H9 (cell line): ENCODE measurements at regions not wholly inside any gene's neighbourhood (a gene's known extent, or its start where the extent isn't known, plus 50 kb on each side); places are given as distances from the start of the nearest gene placed in this dataset.

Experiments used
- DNase-seq: peaks from one replicate; pipeline ENCODE4 v3.0.0-alpha.2; 2017
- H2AFZ ChIP-seq: one replicate; pipeline ENCODE4 v1.6.1; 2013; ENCODE audit warnings: mild to moderate bottlenecking, low read length, control low read depth, moderate library complexity
- H2AK5ac ChIP-seq: 2 replicates; pipeline ENCODE4 v1.6.1; 2013; ENCODE audit warnings: low read length, control low read depth, mixed read lengths; ENCODE audit not compliant: insufficient read length
- H2BK120ac ChIP-seq: one replicate; pipeline ENCODE4 v1.6.1; 2013; ENCODE audit warnings: low read depth, mild to moderate bottlenecking, low read length, control low read depth, inconsistent platforms; ENCODE audit not compliant: poor library complexity, severe bottlenecking
- H2BK12ac ChIP-seq: 2 replicates; pipeline ENCODE4 v1.6.1; 2013; ENCODE audit warnings: low read length, control low read depth, mixed read lengths, low read depth; ENCODE audit not compliant: insufficient read length
- H2BK15ac ChIP-seq: 2 replicates; pipeline ENCODE4 v1.6.1; 2013; ENCODE audit warnings: low read depth, low read length, control low read depth
- H2BK20ac ChIP-seq: one replicate; pipeline ENCODE4 v1.6.1; 2013; ENCODE audit warnings: low read depth, mild to moderate bottlenecking, low read length, control low read depth, inconsistent platforms; ENCODE audit not compliant: poor library complexity, severe bottlenecking
- H2BK5ac ChIP-seq: 2 replicates; pipeline ENCODE4 v1.6.1; 2013; ENCODE audit warnings: low read length, control low read depth, mixed read lengths; ENCODE audit not compliant: insufficient read length
- H3K14ac ChIP-seq: 2 replicates; pipeline ENCODE4 v1.6.1; 2013; ENCODE audit warnings: low read length, control low read depth; ENCODE audit not compliant: insufficient read depth
- H3K18ac ChIP-seq: 2 replicates; pipeline ENCODE4 v1.6.1; 2013; ENCODE audit warnings: low read depth, mild to moderate bottlenecking, mixed read lengths, low read length, control low read depth; ENCODE audit not compliant: insufficient read length
- H3K23ac ChIP-seq: 2 replicates; pipeline ENCODE4 v1.6.1; 2013; ENCODE audit warnings: low read length, control low read depth, mixed read lengths, low read depth; ENCODE audit not compliant: insufficient read length
- H3K23me2 ChIP-seq: 2 replicates; pipeline ENCODE4 v1.6.1; 2013; ENCODE audit warnings: low read depth, mild to moderate bottlenecking, mixed read lengths, low read length, control low read depth; ENCODE audit not compliant: insufficient read length, poor library complexity, severe bottlenecking
- H3K27ac ChIP-seq: 2 replicates; pipeline ENCODE4 v1.5.1; 2013; ENCODE audit warnings: low read length, control low read depth, mixed read lengths, low read depth; ENCODE audit not compliant: insufficient read length
- H3K27me3 ChIP-seq: 2 replicates; pipeline ENCODE4 v1.6.1; 2013; ENCODE audit warnings: low read length, control low read depth, inconsistent platforms; ENCODE audit not compliant: insufficient read depth
- H3K4ac ChIP-seq: 2 replicates; pipeline ENCODE4 v1.6.1; 2013; ENCODE audit warnings: low read depth, mild to moderate bottlenecking, control low read depth, inconsistent platforms, low read length, moderate library complexity
- H3K4me1 ChIP-seq: 2 replicates; pipeline ENCODE4 v1.6.1; 2013; ENCODE audit warnings: low read length, control low read depth, inconsistent platforms; ENCODE audit not compliant: insufficient read depth
- H3K4me2 ChIP-seq: 2 replicates; pipeline ENCODE4 v1.6.1; 2013; ENCODE audit warnings: low read length, control low read depth, mixed read lengths; ENCODE audit not compliant: insufficient read length, insufficient read depth
- H3K56ac ChIP-seq: 2 replicates; pipeline ENCODE4 v1.6.1; 2013; ENCODE audit warnings: low read depth, mild to moderate bottlenecking, mixed read lengths, low read length, control low read depth; ENCODE audit not compliant: insufficient read length
- H3K79me1 ChIP-seq: 2 replicates; pipeline ENCODE4 v1.6.1; 2013; ENCODE audit warnings: low read depth, mild to moderate bottlenecking, moderate library complexity, low read length, control low read depth, inconsistent platforms; ENCODE audit not compliant: insufficient read depth, poor library complexity, severe bottlenecking
- H3K79me2 ChIP-seq: 2 replicates; pipeline ENCODE4 v1.6.1; 2013; ENCODE audit warnings: low read length, control low read depth, inconsistent platforms; ENCODE audit not compliant: insufficient read depth
- H3K9ac ChIP-seq: 2 replicates; pipeline ENCODE4 v1.6.1; 2013; ENCODE audit warnings: low read length, control low read depth, mixed read lengths; ENCODE audit not compliant: insufficient read length; ENCODE audit errors: extremely low read depth
- H3K9me3 ChIP-seq: one replicate; pipeline ENCODE4 v1.6.1; 2013; ENCODE audit warnings: low read depth, low read length, inconsistent platforms; ENCODE audit not compliant: control insufficient read depth
- H3T11ph ChIP-seq: one replicate; pipeline ENCODE4 v1.6.1; 2013; ENCODE audit warnings: mild to moderate bottlenecking, low read length, control low read depth, inconsistent platforms
- H4K20me1 ChIP-seq: one replicate; pipeline ENCODE4 v1.6.1; 2013; ENCODE audit not compliant: control insufficient read depth, insufficient read length, insufficient read depth
- H4K5ac ChIP-seq: 2 replicates; pipeline ENCODE4 v1.6.1; 2013; ENCODE audit warnings: low read depth, mild to moderate bottlenecking, mixed read lengths, low read length, control low read depth; ENCODE audit not compliant: insufficient read length
- H4K8ac ChIP-seq: replicated peaks from 2 replicates; pipeline ENCODE4 v1.6.1; 2013; ENCODE audit warnings: low read length, control low read depth, mixed read lengths, low read depth; ENCODE audit not compliant: insufficient read length
- H4K91ac ChIP-seq: 2 replicates; pipeline ENCODE4 v1.6.1; 2013; ENCODE audit warnings: low read depth, mild to moderate bottlenecking, moderate library complexity, mixed read lengths, low read length, control low read depth; ENCODE audit not compliant: insufficient read length
- H3K27ac Mint-ChIP-seq, 3 experiments: 2 replicates in 2 of 3; 3 replicates in 1 of 3; pipeline ENCODE4 v1.8.0; 2020 to 2021; ENCODE audit warnings: mixed read lengths in 3 of 3, mild to moderate bottlenecking in 1 of 3, moderate library complexity in 1 of 3
- H3K27me3 Mint-ChIP-seq: 2 replicates; pipeline ENCODE4 v1.8.0; 2021; ENCODE audit warnings: low read depth, mild to moderate bottlenecking, moderate library complexity, mixed read lengths
- H3K36me3 Mint-ChIP-seq, 3 experiments: 2 replicates in 2 of 3; 3 replicates in 1 of 3; pipeline ENCODE4 v1.8.0; 2020 to 2021; ENCODE audit warnings: low read depth in 3 of 3, mixed read lengths in 3 of 3; ENCODE audit not compliant: insufficient read depth in 1 of 3
- H3K4me1 Mint-ChIP-seq, 2 experiments: 2 replicates each; pipeline ENCODE4 v1.8.0; 2020; ENCODE audit warnings: mixed read lengths in 2 of 2
- H3K4me3 Mint-ChIP-seq, 2 experiments: 2 replicates in 1 of 2; 3 replicates in 1 of 2; pipeline ENCODE4 v1.8.0; 2020 to 2021; ENCODE audit warnings: mild to moderate bottlenecking in 2 of 2, mixed read lengths in 2 of 2, moderate library complexity in 1 of 2
- H3K9me3 Mint-ChIP-seq, 2 experiments: 2 replicates in 1 of 2; 3 replicates in 1 of 2; pipeline ENCODE4 v1.8.0; 2020; ENCODE audit warnings: mild to moderate bottlenecking in 2 of 2, mixed read lengths in 2 of 2, moderate library complexity in 1 of 2
- WGBS: extraction: QIAGEN DNeasy Blood & Tissue Kit; methylation state at CpG from one replicate; pipeline ENCODE4 v1.1.7; 2013; ENCODE audit warnings: missing lambda C conversion rate, low lambda C conversion rate, mixed read lengths; ENCODE audit not compliant: insufficient read length; ENCODE audit errors: extremely low coverage; 5-methylcytosine and 5-hydroxymethylcytosine counted together
- TF ChIP-seq, protein P1 (sequence below): fragments of 200-600 bp; sonication (generic); conservative IDR thresholded peaks from 3 replicates; pipeline ENCODE4 v1.8.0; 2021; ENCODE audit warnings: antibody characterized with exemption, mild to moderate bottlenecking

DNA sequence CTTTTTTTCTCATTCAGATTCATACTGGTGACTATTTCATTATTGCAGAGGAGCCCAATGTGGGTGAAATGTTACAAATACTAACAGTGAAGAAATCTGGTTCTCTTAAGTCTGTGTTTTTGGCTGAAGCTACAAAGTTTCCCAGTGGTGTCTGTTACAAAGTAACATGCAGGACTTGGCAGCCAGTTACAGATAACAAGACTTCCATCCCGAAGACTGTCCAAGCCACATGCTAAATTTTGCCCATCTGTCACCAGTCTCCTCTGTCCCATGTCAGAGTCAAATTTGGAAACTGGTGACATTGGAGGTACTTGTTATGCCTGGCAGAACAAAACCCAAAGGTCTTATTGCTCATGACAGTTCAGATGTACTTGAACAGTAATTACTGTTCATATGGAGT is 269.2 kb upstream of the GOLIM4 start:
- Histone ChIP-seq H3K56ac (no peak overlapping the region), H4K8ac (no peak overlapping the region), H3K18ac (no peak overlapping the region), H3K4me2 (no peak overlapping the region), H3K9ac (no peak overlapping the region), H3K79me1 (no peaks in the 10 kb centered on the region), H3K23me2 (no peaks in the 10 kb centered on the region), H3K9me3 (no peaks in the 10 kb centered on the region), H3K4me1 (no peaks in the 10 kb centered on the region), H2AK5ac (no peak overlapping the region), H3K4ac (no peak overlapping the region), H3T11ph (no peak overlapping the region), H4K5ac (no peak overlapping the region), H2BK15ac (no peak overlapping the region), H3K27me3 (no peaks in the 10 kb centered on the region), H2BK12ac (no peak overlapping the region), H2BK5ac (no peak overlapping the region), H3K79me2 (no peaks in the 10 kb centered on the region), H2AFZ (no peak overlapping the region), H2BK20ac (no peak overlapping the region), H3K23ac (no peak overlapping the region), H3K14ac (no peak overlapping the region), H3K27ac (no peak overlapping the region), H2BK120ac (no peak overlapping the region), H4K20me1 (no peaks in the 10 kb centered on the region), H4K91ac (no peak overlapping the region)
- H3K27me3 Mint-ChIP-seq = no peaks in the 10 kb centered on the region
- no CpG with 5 or more reads among the region's 1 CpG for WGBS
- no peak overlapping the region for H3K4me3 Mint-ChIP-seq
- H3K4me1 Mint-ChIP-seq = peaks cover 3 to 5% of the 10 kb centered on the region in 2 experiments; a peak in 2 of 4 replicates
- no peak overlapping the region for H3K27ac Mint-ChIP-seq
- H3K36me3 Mint-ChIP-seq = no peaks in the 10 kb centered on the region
- TF ChIP-seq, protein P1, sequence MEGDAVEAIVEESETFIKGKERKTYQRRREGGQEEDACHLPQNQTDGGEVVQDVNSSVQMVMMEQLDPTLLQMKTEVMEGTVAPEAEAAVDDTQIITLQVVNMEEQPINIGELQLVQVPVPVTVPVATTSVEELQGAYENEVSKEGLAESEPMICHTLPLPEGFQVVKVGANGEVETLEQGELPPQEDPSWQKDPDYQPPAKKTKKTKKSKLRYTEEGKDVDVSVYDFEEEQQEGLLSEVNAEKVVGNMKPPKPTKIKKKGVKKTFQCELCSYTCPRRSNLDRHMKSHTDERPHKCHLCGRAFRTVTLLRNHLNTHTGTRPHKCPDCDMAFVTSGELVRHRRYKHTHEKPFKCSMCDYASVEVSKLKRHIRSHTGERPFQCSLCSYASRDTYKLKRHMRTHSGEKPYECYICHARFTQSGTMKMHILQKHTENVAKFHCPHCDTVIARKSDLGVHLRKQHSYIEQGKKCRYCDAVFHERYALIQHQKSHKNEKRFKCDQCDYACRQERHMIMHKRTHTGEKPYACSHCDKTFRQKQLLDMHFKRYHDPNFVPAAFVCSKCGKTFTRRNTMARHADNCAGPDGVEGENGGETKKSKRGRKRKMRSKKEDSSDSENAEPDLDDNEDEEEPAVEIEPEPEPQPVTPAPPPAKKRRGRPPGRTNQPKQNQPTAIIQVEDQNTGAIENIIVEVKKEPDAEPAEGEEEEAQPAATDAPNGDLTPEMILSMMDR = no peak
- no peak for DNase-seq
- no peaks in the 10 kb centered on the region for H3K9me3 Mint-ChIP-seq
